Esophagus muscularis mucosa (tissue), 4 donors: ENCODE measurements at regions not wholly inside any gene's neighbourhood (a gene's known extent, or its start where the extent isn't known, plus 50 kb on each side); places are given as distances from the start of the nearest gene placed in this dataset.
"Not testable (repeated sequence)": the region's sequence is repeated elsewhere in the genome, so short reads cannot be mapped to it uniquely, and the experiment has no call there.

Experiments used
- CTCF ChIP-seq, 3 experiments: fragments of 200-600 bp in 2 of 3; fragments of 450-650 bp in 1 of 3; sonication (generic) in 2 of 3; IDR thresholded peaks; one replicate each; pipeline ENCODE4 v1.5.1; 2017 to 2019; ENCODE audit warnings: antibody characterized with exemption in 3 of 3, mild to moderate bottlenecking in 2 of 3, moderate library complexity in 1 of 3
- EP300 ChIP-seq: sonication (generic); formaldehyde crosslinking; IDR thresholded peaks from one replicate; pipeline ENCODE4 v1.6.1; 2017; ENCODE audit warnings: antibody characterized with exemption
- POLR2A ChIP-seq: fragments of 450-650 bp; IDR thresholded peaks from one replicate; pipeline ENCODE4 v1.6.1; 2017; ENCODE audit warnings: antibody characterized with exemption, moderate library complexity, mild to moderate bottlenecking, low read depth

- TF ChIP-seq CTCF (IDR thresholded peaks at IDR 0.05); POLR2A; EP300: not testable (repeated sequence)
These were observed 108.9 kb upstream of the TERB2 start for GRCh38 chr15:44847555-44847954.
